CD4-positive, alpha-beta T cell treated with Interleukin-12 subunit alpha and Interleukin-12 subunit beta, for 1 hour (primary cell): ENCODE measurements at regions not wholly inside any gene's neighbourhood (a gene's known extent, or its start where the extent isn't known, plus 50 kb on each side); places are given as distances from the start of the nearest gene placed in this dataset.

Experiments
- DNase-seq: peaks from one replicate; pipeline ENCODE4 v3.0.0-alpha.2; 2020

GRCh38 chr13:80591976-80592740, 251.2 kb upstream of the SPRY2 start:
- DNase-seq = no peak

GRCh38 chr13:80590551-80590950, 249.6 kb upstream of the SPRY2 start:
- DNase-seq = no peak

GRCh38 chr13:80586356-80586755, 245.4 kb upstream of the SPRY2 start:
- DNase-seq = no peak

GRCh38 chr13:80585531-80585930, 244.6 kb upstream of the SPRY2 start:
- DNase-seq = no peak

DNA sequence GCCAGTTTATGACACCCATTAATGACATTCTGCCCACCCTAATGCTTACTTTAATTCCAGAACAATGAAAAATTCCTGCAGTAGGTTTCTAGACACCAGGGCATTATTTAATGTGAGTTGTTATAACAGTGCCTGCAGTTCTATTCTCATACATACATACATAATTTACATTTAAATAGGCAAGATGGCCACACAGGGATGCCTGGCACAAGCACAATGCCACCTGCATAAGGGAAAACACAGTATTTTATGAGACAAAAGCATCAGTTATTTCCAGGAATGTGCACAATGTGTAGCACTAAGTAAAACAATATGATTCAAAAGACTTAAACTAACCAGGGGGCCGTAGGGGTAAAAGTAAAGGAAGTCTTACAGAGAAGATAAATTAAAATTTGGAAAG, 243.9 kb upstream of the SPRY2 start:
- no peak for DNase-seq

DNA sequence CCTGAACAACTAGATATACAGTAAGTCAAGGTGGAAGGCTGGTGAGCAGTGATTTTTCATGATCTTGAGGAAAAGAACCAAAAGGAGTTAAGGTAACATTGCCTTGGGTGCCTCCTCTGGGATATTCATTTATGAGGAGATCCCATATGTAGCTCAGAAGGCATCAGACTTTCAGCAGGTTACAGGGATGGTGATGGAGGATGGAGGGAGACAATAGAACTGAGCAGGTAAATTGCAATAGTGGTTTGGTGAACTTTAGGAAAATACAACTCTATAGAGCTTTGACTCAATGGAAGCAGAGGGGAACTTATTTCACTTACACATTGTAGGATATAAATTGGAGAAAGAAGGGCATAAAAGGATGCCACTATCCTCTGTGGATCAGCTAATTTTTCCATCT, 243.4 kb upstream of the SPRY2 start:
- DNase-seq = no peak

GRCh38 chr13:80577926-80578670, 237.2 kb upstream of the SPRY2 start:
- DNase-seq = no peak

GRCh38 chr13:80577285-80577684, 236.4 kb upstream of the SPRY2 start:
- DNase-seq = no peak

DNA sequence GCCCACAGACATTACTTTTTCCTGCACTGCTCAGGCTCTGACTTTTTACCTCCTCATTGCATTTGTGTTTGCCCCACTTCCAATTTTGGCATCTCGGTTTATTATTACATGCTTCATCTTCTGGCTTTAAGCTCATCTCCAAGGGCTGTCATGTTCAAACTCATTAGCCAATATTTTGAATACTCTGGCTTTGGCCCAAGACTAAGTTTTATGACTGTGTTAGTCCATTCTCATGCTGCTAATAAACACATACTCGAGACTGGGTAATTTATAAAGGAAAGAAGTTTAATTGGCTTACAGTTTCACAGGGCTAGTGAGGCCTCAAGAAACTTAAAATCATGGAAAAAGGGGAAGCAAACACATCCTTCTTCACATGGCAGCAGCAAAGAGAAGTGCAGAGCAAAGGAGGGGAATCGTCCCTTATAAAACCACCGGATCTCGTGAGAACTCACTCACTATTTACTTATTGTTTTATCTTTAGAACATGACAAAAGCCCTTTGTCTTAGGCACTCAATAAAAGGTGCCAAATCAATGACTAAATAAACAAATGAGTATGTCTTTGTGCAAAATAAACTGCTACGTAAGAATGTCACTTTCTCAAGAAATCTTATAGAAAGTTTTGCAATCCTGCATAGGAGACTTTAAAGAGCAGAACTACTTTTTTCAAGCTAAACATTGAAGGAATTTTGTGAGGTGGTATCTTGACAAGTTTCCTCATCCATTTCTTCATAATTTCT, 233.4 kb upstream of the SPRY2 start:
- no peak for DNase-seq

- DNase-seq = no peak
Observed at GRCh38 chr13:80572923-80573316, 232.0 kb upstream of the SPRY2 start.

GRCh38 chr13:80572308-80572922, 231.5 kb upstream of the SPRY2 start:
- DNase-seq = no peak

DNA sequence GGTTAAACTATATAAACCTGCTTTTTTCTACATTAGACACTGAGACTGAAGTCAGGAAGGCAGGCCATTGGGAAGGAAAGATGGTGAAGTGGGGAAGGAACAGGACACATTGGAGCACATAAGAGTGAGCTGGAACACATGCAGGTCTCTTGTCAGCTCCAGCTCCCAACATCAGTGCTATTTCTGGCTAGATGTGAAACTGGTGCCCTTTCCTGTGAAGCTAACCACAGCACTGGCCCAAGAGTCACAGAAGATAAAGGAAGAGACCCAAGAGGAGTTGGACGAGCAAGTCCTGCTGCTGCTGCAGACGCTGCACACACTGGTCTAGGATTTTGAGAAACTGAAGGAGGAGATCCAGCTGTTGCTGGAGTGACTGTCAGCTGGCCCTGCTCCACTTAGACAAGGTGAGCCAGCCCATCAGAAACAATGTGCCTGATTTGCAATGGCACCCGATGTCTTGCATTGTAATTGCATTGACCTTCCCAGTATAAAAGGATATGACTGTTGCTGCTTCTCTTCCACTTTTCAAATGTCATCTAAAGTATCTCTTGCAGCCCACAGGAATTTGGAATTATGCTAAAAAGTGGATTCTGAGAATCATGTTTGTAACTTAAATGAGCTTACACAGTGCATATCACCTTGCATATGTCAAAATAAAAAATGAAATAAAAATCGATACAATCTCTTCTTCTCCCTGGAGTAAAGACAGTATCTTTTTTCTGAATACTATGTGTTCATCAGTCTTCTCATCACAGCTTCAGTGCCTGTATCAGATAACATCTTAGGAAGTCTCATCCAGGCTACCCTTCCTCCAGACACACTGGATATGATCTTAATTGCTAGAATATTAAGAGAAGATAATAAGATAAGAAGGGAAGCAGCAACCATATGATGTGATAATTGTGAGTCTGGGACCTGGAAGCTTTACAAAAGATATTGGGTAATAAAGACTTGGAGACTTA, 230.7 kb upstream of the SPRY2 start:
- DNase-seq = no peak

DNA sequence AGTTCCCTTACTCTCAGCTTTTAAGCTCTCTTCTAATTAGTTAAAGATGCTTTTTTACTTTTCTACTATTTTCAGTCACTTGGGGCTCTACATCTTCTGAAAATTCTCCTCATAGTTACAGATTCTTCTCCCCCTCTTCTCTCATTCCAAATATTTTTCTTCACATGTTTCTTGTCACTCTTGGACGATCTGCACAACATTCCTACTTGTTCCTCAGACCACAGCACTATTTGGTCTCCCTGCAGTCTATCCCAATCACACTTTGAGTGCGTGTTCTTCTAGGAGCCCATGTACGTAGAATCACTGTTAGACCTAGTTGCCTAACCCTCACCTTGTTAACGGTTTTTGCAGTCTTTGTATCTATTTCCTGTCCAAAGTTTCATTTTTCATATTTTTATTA, 222.5 kb upstream of the SPRY2 start:
- DNase-seq = no peak

DNA sequence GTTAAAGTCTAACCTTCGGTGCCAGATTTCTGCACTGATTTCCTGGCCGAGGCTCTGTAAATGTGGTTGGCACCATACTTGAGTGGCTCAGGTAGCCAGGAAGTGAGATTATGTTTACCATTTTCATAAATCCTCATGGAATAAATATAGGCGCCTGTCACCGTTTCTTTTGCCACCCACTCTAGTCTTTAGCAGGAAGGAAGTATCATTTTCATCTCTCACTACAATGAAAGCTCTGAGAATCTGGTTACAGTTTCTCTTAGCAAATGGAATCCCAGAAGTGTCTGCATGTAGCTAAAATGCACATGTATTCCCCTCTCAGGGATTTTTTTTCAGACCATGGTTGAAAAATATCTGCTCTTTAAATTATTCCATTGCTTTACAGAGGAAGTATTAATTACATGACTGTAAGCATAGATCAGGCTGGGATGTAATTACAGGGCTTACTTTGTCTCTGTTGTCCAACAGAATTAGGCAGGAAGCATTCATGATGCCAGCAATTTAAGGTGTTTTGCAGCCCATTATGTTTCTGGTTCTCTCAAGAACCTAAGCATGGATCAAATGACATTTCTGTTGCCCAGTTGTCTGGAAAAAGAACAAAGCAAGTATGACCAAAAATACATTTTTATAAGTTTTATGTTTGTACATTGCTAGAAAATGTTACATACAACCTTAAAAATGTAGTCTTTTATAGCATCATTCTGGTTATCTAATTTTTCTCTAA, 221.7 kb upstream of the SPRY2 start:
- no peak for DNase-seq

DNA sequence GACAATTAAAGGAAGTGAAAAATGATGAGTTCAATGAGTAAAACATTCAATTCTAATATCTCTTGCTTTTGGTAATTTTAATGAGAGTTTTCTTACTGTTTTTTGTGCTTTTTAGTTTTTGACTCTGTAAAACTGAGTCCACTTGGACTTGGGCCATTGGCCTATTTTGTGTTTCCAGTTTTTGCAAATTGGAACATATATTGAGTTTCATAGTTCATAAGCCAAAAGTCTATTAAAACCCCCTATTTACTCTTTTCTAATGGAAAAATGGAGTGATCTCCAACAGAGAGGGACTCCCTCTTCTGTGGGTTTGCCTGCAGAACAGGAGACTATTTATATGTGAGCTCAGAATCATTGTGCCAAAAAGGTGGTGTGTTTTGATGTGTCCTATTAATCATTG, 219.7 kb upstream of the SPRY2 start:
- DNase-seq = no peak

DNA sequence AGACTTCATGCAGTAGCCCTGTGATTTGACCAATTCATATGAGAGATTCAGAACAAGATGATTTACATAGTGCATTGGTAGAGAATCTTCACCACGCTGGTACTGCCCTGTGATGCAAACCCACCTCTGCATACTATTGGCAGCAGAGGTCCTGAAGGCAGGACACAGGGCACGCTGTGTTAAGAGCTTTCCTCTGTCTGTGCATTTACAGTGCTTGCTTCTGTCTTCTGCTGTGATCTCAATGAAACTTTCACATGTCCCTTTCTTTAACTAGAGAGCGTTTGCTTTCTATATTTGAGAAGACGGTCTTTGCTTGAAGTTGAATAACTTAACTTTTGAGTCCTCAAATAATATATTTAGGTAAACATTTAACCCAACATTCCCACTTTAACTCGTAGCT, 219.0 kb upstream of the SPRY2 start:
- DNase-seq = no peak

GRCh38 chr13:80558074-80558473, 217.1 kb upstream of the SPRY2 start:
- no peak for DNase-seq

DNA sequence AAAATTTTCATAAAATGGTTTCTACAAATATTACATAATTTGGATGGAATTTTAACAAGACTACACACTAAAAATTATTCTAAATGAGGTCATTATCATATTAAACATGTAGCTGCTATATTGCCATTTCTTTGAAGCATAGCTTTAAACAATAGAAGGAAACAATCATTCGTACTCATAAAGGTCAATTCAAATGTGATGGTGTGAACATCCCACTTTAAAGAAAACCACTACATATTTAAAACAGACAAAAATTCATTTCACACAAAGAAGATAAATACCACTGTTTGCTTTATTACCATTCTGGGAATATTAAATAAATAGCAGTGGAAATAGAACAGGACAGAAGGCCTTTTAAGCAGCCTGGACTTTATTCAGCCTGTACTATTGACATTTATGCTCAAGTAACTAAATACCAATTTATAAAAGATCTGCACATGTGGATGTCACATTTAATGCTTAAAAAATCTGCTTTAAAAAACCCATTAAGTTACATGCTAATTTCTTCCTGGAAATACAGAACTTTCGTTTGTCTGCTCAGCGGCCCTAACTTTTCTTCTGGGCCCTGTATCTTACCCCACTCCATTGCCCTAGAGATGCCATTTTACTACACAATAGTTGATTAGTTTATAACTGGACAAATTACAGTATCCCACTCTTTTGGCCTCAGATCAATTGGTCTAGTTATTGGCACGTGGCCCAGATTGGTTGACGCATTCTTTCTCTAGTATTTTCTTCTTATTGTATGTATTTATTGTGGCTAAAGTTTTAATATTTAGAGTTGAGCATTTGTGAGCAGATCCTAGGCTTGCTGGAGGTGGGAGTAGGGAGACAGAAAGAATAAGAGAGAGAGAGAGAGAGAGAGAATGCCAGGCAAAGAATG, 215.1 kb upstream of the SPRY2 start:
- no peak for DNase-seq

GRCh38 chr13:80552851-80553440, 212.0 kb upstream of the SPRY2 start:
- no peak for DNase-seq
